Umbilical cord (tissue), 1 donor: ENCODE measurements at regions not wholly inside any gene's neighbourhood (a gene's known extent, or its start where the extent isn't known, plus 50 kb on each side); places are given as distances from the start of the nearest gene placed in this dataset.

ENCODE experiments used
- DNase-seq: peaks from one replicate; pipeline ENCODE4 v3.0.0-alpha.2; 2015; ENCODE audit warnings: low spot score

DNA sequence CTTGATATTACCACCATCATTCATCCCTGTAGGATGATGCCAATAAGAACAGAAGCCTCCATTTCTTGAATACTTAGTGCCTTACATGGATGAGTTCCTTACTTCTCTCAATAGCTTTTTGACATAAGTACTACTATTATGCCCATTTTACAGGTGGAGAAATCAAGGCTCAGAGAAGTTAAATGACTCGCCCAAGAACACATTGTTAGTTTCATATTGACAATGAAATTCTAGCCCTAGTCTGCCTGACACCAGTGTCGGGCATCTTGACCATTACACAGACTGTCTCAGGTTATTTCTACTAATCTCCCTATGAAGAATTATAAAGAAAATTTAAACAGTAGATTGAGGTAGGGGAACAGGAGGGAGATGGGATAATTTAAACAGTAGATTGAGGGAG, 52.5 kb upstream of the ARL8B start:
- no peak for DNase-seq

DNA sequence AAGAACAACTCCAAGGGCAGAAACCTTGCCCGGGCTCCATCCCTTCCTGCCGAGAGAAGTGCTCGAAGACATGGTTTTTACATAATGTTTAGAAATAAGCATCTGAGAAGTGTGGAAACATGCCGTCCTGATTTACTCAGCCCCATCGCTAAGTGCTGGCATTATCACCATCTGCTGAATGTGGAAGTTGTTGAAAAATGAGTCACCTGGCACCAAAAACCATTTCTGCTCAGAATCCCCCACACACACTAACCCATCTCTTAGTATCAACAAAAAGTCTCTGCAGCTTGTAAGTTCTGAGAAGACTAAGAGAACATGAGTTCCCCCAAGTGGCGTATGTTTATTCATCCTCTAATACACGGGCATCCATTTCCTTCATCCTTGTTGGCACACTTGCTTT, 51.0 kb upstream of the ARL8B start:
- no peak for DNase-seq

- DNase-seq, result no peak
These were observed 49.8 kb upstream of the ARL8B start for GRCh38 chr3:5072100-5072816.
